Type B pancreatic cell (in vitro differentiated cells): ENCODE measurements at regions not wholly inside any gene's neighbourhood (a gene's known extent, or its start where the extent isn't known, plus 50 kb on each side); places are given as distances from the start of the nearest gene placed in this dataset.

Experiments used
- DNase-seq: peaks from one replicate; pipeline ENCODE4 v3.0.0; 2021; ENCODE audit warnings: mixed read lengths; ENCODE audit not compliant: unreplicated experiment; ENCODE audit errors: extremely low spot score
- H3K27ac Mint-ChIP-seq: 2 replicates; pipeline ENCODE4 v1.8.0; 2021; ENCODE audit warnings: mild to moderate bottlenecking, mixed read lengths
- H3K27me3 Mint-ChIP-seq: 2 replicates; pipeline ENCODE4 v1.8.0; 2021; ENCODE audit warnings: mixed read lengths
- H3K36me3 Mint-ChIP-seq: 2 replicates; pipeline ENCODE4 v1.8.0; 2021; ENCODE audit warnings: mixed read lengths
- H3K4me1 Mint-ChIP-seq: one replicate; pipeline ENCODE4 v1.8.0; 2021; ENCODE audit warnings: mixed read lengths; ENCODE audit not compliant: unreplicated experiment
- H3K4me3 Mint-ChIP-seq: 2 replicates; pipeline ENCODE4 v1.8.0; 2021; ENCODE audit warnings: mild to moderate bottlenecking, mixed read lengths
- H3K9me3 Mint-ChIP-seq: 2 replicates; pipeline ENCODE4 v1.8.0; 2021; ENCODE audit warnings: mixed read lengths
- CTCF ChIP-seq: fragments of 200-600 bp; sonication (generic); conservative IDR thresholded peaks from 2 replicates; pipeline ENCODE4 v1.5.0; 2021; ENCODE audit warnings: antibody characterized with exemption, mild to moderate bottlenecking

GRCh38 chr2:65511306-65511705 is 78.9 kb upstream of the SPRED2 start:
- Mint-ChIP-seq H3K36me3 (no peaks in the 10 kb centered on the region), H3K9me3 (peaks cover 4% of the 10 kb centered on the region), H3K4me1 (no peaks in the 10 kb centered on the region), H3K27me3 (no peaks in the 10 kb centered on the region), H3K4me3 (no peak overlapping the region), H3K27ac (no peak overlapping the region)
- DNase-seq, result no peak
- no peak for TF ChIP-seq CTCF

DNA sequence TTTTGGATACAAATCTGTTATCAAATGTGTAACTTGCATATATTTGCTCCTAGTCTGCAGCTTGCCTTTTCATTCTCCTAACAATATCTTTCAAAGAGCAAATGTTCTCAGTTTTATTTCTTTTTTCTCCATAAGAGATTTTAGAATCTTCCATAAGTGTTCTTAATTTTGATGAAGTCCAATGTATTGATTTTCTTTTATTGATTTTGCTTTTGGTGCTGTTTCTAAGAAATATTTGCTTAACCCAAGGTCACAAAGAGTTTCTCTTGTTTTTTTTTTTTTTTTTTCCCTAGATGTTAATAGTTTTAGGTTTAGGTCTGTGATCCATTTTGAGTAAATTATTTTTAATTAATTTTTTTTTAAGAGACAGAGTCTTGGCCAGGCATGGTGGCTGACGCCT is 75.8 kb upstream of the SPRED2 start:
- no peak for DNase-seq
- peaks cover 3% of the 10 kb centered on the region for H3K27me3 Mint-ChIP-seq
- peaks cover 4% of the 10 kb centered on the region for H3K9me3 Mint-ChIP-seq
- no peak overlapping the region for H3K4me3 Mint-ChIP-seq
- H3K36me3 Mint-ChIP-seq, result no peaks in the 10 kb centered on the region
- no peak overlapping the region for H3K27ac Mint-ChIP-seq
- no peaks in the 10 kb centered on the region for H3K4me1 Mint-ChIP-seq
- TF ChIP-seq CTCF, result no peak

- Mint-ChIP-seq H3K9me3 (peaks cover 4% of the 10 kb centered on the region), H3K36me3 (no peaks in the 10 kb centered on the region)
- no peak for TF ChIP-seq CTCF
These were observed 75.0 kb upstream of the SPRED2 start for GRCh38 chr2:65507102-65508069.

GRCh38 chr2:65504814-65505697 is 72.7 kb upstream of the SPRED2 start:
- TF ChIP-seq CTCF, result no peak
- DNase-seq, result no peak
- Mint-ChIP-seq H3K4me1 (no peaks in the 10 kb centered on the region), H3K4me3 (no peak overlapping the region), H3K36me3 (no peaks in the 10 kb centered on the region), H3K9me3 (no peaks in the 10 kb centered on the region), H3K27ac (no peak overlapping the region), H3K27me3 (peaks cover 3% of the 10 kb centered on the region)

More at GRCh38 chr2:65507102-65508069, 75.0 kb upstream of the SPRED2 start:
- no peak for DNase-seq
- peaks cover 3% of the 10 kb centered on the region for H3K27me3 Mint-ChIP-seq
- H3K4me1 Mint-ChIP-seq, result no peaks in the 10 kb centered on the region
- H3K27ac Mint-ChIP-seq, result no peak overlapping the region
- H3K4me3 Mint-ChIP-seq, result no peak overlapping the region

DNA sequence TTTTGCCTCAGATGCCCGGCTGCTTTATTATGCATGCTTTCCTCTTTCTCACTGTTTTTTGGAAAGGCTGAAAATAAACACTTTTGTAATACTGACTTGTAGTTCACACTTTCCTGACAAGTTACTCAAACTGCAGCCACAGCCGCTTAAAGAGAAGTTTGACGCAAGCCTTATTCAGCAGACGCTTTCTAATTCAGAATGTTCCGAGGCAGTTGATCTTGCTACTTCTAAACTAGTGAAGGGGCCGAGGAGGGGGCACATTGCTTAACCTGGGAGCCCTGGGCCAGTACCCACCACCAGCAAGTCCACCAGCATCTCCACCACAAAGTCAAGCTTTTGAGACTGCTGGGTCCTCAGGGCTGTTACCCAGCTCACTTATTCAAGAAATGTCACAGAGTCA is 71.8 kb upstream of the SPRED2 start:
- TF ChIP-seq CTCF, result no peak
- Mint-ChIP-seq H3K9me3 (no peaks in the 10 kb centered on the region), H3K27me3 (peaks cover 3% of the 10 kb centered on the region), H3K4me3 (no peak overlapping the region), H3K27ac (no peak overlapping the region), H3K36me3 (no peaks in the 10 kb centered on the region), H3K4me1 (no peaks in the 10 kb centered on the region)
- DNase-seq, result no peak
